ENCODE measurements at regions not wholly inside any gene's neighbourhood (a gene's known extent, or its start where the extent isn't known, plus 50 kb on each side); places are given as distances from the start of the nearest gene placed in this dataset.

- Histone ChIP-seq H3K4me3 (replicated peaks; ENCODE audit: insufficient read depth, low read length) (no peak overlapping the region), H3K27me3 (ENCODE audit: insufficient read depth, poor library complexity, severe bottlenecking) (no peaks in the 10 kb centered on the region), H3K27ac (replicated peaks) (no peak overlapping the region)
- TF ChIP-seq, protein P1, sequence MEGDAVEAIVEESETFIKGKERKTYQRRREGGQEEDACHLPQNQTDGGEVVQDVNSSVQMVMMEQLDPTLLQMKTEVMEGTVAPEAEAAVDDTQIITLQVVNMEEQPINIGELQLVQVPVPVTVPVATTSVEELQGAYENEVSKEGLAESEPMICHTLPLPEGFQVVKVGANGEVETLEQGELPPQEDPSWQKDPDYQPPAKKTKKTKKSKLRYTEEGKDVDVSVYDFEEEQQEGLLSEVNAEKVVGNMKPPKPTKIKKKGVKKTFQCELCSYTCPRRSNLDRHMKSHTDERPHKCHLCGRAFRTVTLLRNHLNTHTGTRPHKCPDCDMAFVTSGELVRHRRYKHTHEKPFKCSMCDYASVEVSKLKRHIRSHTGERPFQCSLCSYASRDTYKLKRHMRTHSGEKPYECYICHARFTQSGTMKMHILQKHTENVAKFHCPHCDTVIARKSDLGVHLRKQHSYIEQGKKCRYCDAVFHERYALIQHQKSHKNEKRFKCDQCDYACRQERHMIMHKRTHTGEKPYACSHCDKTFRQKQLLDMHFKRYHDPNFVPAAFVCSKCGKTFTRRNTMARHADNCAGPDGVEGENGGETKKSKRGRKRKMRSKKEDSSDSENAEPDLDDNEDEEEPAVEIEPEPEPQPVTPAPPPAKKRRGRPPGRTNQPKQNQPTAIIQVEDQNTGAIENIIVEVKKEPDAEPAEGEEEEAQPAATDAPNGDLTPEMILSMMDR (IDR thresholded peaks at IDR 0.05; ENCODE audit: insufficient read depth, low read length), result no peak
- TF ChIP-seq, protein P2, sequence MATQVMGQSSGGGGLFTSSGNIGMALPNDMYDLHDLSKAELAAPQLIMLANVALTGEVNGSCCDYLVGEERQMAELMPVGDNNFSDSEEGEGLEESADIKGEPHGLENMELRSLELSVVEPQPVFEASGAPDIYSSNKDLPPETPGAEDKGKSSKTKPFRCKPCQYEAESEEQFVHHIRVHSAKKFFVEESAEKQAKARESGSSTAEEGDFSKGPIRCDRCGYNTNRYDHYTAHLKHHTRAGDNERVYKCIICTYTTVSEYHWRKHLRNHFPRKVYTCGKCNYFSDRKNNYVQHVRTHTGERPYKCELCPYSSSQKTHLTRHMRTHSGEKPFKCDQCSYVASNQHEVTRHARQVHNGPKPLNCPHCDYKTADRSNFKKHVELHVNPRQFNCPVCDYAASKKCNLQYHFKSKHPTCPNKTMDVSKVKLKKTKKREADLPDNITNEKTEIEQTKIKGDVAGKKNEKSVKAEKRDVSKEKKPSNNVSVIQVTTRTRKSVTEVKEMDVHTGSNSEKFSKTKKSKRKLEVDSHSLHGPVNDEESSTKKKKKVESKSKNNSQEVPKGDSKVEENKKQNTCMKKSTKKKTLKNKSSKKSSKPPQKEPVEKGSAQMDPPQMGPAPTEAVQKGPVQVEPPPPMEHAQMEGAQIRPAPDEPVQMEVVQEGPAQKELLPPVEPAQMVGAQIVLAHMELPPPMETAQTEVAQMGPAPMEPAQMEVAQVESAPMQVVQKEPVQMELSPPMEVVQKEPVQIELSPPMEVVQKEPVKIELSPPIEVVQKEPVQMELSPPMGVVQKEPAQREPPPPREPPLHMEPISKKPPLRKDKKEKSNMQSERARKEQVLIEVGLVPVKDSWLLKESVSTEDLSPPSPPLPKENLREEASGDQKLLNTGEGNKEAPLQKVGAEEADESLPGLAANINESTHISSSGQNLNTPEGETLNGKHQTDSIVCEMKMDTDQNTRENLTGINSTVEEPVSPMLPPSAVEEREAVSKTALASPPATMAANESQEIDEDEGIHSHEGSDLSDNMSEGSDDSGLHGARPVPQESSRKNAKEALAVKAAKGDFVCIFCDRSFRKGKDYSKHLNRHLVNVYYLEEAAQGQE (IDR thresholded peaks at IDR 0.05; ENCODE audit: insufficient replicate concordance, low read depth), result no peak
- no peak for TF ChIP-seq GABPA (IDR thresholded peaks at IDR 0.05; ENCODE audit: low read depth)
- no peak for TF ChIP-seq SPI1 (IDR thresholded peaks at IDR 0.05; ENCODE audit: borderline replicate concordance, low read depth)
- TF ChIP-seq POLR2AphosphoS5 (IDR thresholded peaks at IDR 0.05; ENCODE audit: low read depth), result no peak
- no peak for DNase-seq (ENCODE audit: low read depth in 1 of 2, low spot score in 1 of 2)
These were observed 207.7 kb upstream of the CFAP20DC start for GRCh38 chr3:59257506-59257905.

GRCh38 chr3:59256230-59256629 is 206.4 kb upstream of the CFAP20DC start:
- H3K27me3 ChIP-seq (ENCODE audit: insufficient read depth, poor library complexity, severe bottlenecking), result no peaks in the 10 kb centered on the region
- TF ChIP-seq POLR2AphosphoS5 (IDR thresholded peaks at IDR 0.05; ENCODE audit: low read depth) (no peak), SPI1 (IDR thresholded peaks at IDR 0.05; ENCODE audit: borderline replicate concordance, low read depth) (no peak), GABPA (IDR thresholded peaks at IDR 0.05; ENCODE audit: low read depth) (no peak)
- TF ChIP-seq, protein P1 (IDR thresholded peaks at IDR 0.05; ENCODE audit: insufficient read depth, low read length), result no peak
- TF ChIP-seq, protein P2 (IDR thresholded peaks at IDR 0.05; ENCODE audit: insufficient replicate concordance, low read depth), result no peak
- no peak overlapping the region for H3K4me3 ChIP-seq (replicated peaks; ENCODE audit: insufficient read depth, low read length)
- H3K27ac ChIP-seq (replicated peaks), result no peak overlapping the region
- no peak for DNase-seq (ENCODE audit: low read depth in 1 of 2, low spot score in 1 of 2)

DNA sequence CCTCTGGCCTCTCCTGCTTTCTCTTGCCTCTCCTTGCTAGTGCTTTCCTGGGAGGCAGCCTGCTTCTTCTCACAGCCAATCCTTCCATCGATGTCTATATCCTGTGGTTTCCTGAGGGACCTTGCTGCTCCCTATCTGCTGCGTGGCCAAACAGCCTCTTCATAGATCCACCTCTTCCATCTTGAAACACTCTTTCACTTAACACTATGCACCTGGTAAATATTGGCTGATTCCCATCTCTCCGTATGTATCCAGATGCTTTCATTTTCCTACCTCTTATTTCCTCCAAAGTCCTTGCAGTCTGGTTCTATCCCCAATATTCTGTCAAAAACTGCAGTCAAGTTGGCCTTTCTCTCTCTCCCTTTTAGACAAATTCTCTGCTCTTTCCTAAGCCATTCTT is 205.2 kb upstream of the CFAP20DC start:
- H3K27me3 ChIP-seq (ENCODE audit: insufficient read depth, poor library complexity, severe bottlenecking), result no peaks in the 10 kb centered on the region
- TF ChIP-seq, protein P2 (IDR thresholded peaks at IDR 0.05; ENCODE audit: insufficient replicate concordance, low read depth), result no peak
- TF ChIP-seq SPI1 (IDR thresholded peaks at IDR 0.05; ENCODE audit: borderline replicate concordance, low read depth), result no peak
- TF ChIP-seq, protein P1 (IDR thresholded peaks at IDR 0.05; ENCODE audit: insufficient read depth, low read length), result no peak
- TF ChIP-seq GABPA (IDR thresholded peaks at IDR 0.05; ENCODE audit: low read depth), result no peak
- no peak for TF ChIP-seq POLR2AphosphoS5 (IDR thresholded peaks at IDR 0.05; ENCODE audit: low read depth)
- H3K4me3 ChIP-seq (replicated peaks; ENCODE audit: insufficient read depth, low read length), result no peak overlapping the region
- no peak for DNase-seq (ENCODE audit: low read depth in 1 of 2, low spot score in 1 of 2)
- H3K27ac ChIP-seq (replicated peaks), result no peak overlapping the region

Measured in HL-60 (cell line).